ENCODE measurements at regions not wholly inside any gene's neighbourhood (a gene's known extent, or its start where the extent isn't known, plus 50 kb on each side); places are given as distances from the start of the nearest gene placed in this dataset.

DNA sequence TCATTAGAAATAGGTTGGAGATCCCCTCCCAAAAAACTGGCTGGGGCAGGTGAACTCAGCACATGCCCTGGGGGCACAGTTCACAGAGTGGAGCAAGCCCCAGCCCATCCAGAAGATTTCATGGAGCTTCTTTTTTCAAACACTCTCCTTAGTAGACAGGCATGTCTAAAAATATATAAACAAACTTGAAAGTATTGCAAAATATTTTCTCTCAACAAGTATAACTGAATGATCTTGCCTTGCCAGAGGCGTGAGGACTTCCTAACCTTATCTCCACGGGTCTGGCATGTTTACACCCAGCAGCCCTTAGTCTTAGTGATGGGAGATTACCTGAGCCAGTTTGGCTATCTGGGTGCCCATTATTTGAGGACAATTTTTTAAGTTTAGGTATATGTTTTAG lies 107.1 kb downstream of the QRSL1 start:
- Histone ChIP-seq H3K4me3 (ENCODE audit: low read length) (no peak overlapping the region), H3K4me1 (ENCODE audit: control insufficient read depth, insufficient read depth, low read length) (peaks cover 3% of the 10 kb centered on the region), H3K36me3 (ENCODE audit: control insufficient read depth, insufficient read depth, low read length, severe bottlenecking) (no peaks in the 10 kb centered on the region), H3K9me3 (ENCODE audit: control insufficient read depth, low read length) (peaks cover 14% of the 10 kb centered on the region), H3K9ac (ENCODE audit: low read length) (no peak overlapping the region), H3K27me3 (replicated peaks; ENCODE audit: control insufficient read depth, insufficient read depth, low read length) (peaks cover 32% of the 10 kb centered on the region)
- no peak for DNase-seq (ENCODE audit: low read depth)

- Histone ChIP-seq H3K4me3 (ENCODE audit: low read length) (no peak overlapping the region), H3K27me3 (replicated peaks; ENCODE audit: control insufficient read depth, insufficient read depth, low read length) (peaks cover 32% of the 10 kb centered on the region), H3K9me3 (ENCODE audit: control insufficient read depth, low read length) (peaks cover 14% of the 10 kb centered on the region), H3K9ac (ENCODE audit: low read length) (no peak overlapping the region), H3K36me3 (ENCODE audit: control insufficient read depth, insufficient read depth, low read length, severe bottlenecking) (no peaks in the 10 kb centered on the region), H3K4me1 (ENCODE audit: control insufficient read depth, insufficient read depth, low read length) (peaks cover 5% of the 10 kb centered on the region)
- no peak for DNase-seq (ENCODE audit: low read depth)
Observed at GRCh38 chr6:106735828-106736227, 106.5 kb downstream of the QRSL1 start.

- Histone ChIP-seq H3K4me3 (ENCODE audit: low read length) (no peak overlapping the region), H3K36me3 (ENCODE audit: control insufficient read depth, insufficient read depth, low read length, severe bottlenecking) (no peaks in the 10 kb centered on the region), H3K9me3 (ENCODE audit: control insufficient read depth, low read length) (peaks cover 14% of the 10 kb centered on the region), H3K4me1 (ENCODE audit: control insufficient read depth, insufficient read depth, low read length) (peaks cover 6% of the 10 kb centered on the region), H3K9ac (ENCODE audit: low read length) (no peak overlapping the region), H3K27me3 (replicated peaks; ENCODE audit: control insufficient read depth, insufficient read depth, low read length) (peaks cover 32% of the 10 kb centered on the region)
- DNase-seq (ENCODE audit: low read depth): no peak
Observed at GRCh38 chr6:106735136-106735633, 105.8 kb downstream of the QRSL1 start.

DNA sequence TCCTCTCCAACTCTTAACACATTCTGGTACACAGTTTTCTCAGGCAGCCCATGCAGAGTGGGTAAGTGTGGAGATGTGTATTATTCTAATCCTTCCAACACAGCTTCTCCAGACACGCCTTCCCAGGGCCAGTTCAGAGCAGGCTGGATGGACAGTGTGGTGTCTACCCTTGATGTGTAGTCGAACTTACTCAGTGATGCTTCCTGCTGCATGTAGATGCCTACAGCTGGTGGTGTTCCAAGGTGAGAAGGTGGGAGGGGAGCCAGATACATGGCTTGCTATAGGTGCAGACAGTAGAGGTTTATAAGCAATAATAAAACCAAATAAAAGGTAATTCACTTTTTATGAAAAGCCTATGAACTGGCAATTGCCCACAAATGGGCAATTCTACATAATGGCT lies 104.0 kb downstream of the QRSL1 start:
- DNase-seq (ENCODE audit: low read depth): no peak
- Histone ChIP-seq H3K4me3 (ENCODE audit: low read length) (no peak overlapping the region), H3K27me3 (replicated peaks; ENCODE audit: control insufficient read depth, insufficient read depth, low read length) (peaks cover 36% of the 10 kb centered on the region), H3K9ac (ENCODE audit: low read length) (no peak overlapping the region), H3K36me3 (ENCODE audit: control insufficient read depth, insufficient read depth, low read length, severe bottlenecking) (no peaks in the 10 kb centered on the region), H3K9me3 (ENCODE audit: control insufficient read depth, low read length) (peaks cover 12% of the 10 kb centered on the region), H3K4me1 (ENCODE audit: control insufficient read depth, insufficient read depth, low read length) (peaks cover 3% of the 10 kb centered on the region)

DNA sequence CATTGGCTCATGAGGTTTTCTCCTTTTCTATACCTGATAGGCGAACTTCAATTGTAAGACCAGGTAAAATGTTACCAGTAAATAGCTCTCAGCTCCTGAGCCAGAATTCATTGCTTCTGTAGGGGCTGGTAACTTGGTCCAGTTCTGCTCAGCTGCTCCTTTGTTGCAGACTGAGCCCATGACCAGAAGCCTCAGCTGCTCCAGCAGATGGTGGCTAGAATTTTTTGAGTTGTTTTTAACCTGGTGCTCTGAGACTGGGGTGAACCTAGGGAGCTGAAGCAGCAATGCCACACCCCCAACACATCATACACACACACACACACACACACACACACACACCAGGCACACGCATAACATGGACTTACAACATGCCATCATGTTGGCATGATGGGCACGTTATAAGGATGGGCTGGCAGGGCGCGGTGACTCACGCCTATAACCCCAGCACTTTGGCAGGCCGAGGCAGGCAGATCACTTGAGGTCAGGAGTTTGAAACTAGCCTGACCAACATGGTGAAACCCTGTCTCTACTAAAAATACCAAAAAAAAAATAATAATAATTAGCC lies 103.1 kb downstream of the QRSL1 start:
- H3K27me3 ChIP-seq (replicated peaks; ENCODE audit: control insufficient read depth, insufficient read depth, low read length): peaks cover 28% of the 10 kb centered on the region
- H3K4me1 ChIP-seq (ENCODE audit: control insufficient read depth, insufficient read depth, low read length): peaks cover 3% of the 10 kb centered on the region
- peaks cover 10% of the 10 kb centered on the region for H3K9me3 ChIP-seq (ENCODE audit: control insufficient read depth, low read length)
- H3K9ac ChIP-seq (ENCODE audit: low read length): no peak overlapping the region
- no peak overlapping the region for H3K4me3 ChIP-seq (ENCODE audit: low read length)
- no peak for DNase-seq (ENCODE audit: low read depth)
- H3K36me3 ChIP-seq (ENCODE audit: control insufficient read depth, insufficient read depth, low read length, severe bottlenecking): no peaks in the 10 kb centered on the region

DNA sequence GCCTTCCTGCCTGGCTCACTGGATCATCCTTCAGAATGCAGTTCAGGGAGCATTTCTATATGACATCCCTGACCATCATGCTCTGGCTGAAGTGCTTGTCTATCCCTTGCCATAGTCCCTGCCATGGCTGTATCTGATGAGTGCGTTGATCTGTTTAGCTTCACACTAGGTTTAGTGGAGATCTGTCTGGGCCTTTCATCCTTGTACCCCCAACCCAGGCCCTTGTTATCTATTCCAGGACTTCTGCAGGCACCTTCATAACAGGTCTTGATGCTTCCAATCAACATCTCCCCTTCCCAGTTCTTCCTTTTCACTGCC lies 102.4 kb downstream of the QRSL1 start:
- peaks cover 10% of the 10 kb centered on the region for H3K9me3 ChIP-seq (ENCODE audit: control insufficient read depth, low read length)
- H3K27me3 ChIP-seq (replicated peaks; ENCODE audit: control insufficient read depth, insufficient read depth, low read length): peaks cover 22% of the 10 kb centered on the region
- peaks cover 3% of the 10 kb centered on the region for H3K4me1 ChIP-seq (ENCODE audit: control insufficient read depth, insufficient read depth, low read length)
- H3K9ac ChIP-seq (ENCODE audit: low read length): no peak overlapping the region
- no peaks in the 10 kb centered on the region for H3K36me3 ChIP-seq (ENCODE audit: control insufficient read depth, insufficient read depth, low read length, severe bottlenecking)
- no peak for DNase-seq (ENCODE audit: low read depth)
- H3K4me3 ChIP-seq (ENCODE audit: low read length): no peak overlapping the region

DNA sequence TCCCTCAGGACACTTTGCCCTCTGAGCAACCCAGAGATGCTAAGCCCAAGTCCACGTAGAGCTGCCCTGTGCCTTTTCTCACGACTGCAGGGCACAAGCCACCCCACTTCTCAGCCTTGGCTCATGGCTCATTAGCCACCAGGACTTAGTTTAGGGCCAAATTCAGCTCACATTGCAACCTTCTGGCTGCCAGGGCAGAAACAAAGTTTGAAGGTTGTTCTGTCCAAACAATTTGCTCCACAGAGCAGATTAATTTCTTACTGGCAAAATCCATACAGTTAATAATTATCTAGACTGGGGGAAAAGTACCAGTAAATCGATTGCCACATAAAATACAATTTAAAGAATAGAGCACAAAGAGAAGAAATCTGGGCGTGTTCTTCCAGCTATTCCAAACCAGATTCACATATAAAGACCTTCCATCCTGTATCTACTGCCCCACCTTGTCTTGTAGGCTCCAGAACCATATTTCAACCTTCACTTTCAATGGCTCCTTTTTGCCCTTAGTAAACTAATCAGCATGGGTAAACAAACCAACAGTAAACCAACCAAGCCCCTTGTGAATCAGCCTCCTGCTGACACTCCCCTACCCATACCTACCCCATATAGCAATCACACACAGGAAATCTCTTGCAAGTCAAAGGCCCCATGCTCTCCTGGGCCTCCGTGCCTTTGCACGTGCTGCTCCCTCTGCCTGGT lies 101.9 kb downstream of the QRSL1 start:
- Histone ChIP-seq H3K4me1 (ENCODE audit: control insufficient read depth, insufficient read depth, low read length) (peaks cover 3% of the 10 kb centered on the region), H3K36me3 (ENCODE audit: control insufficient read depth, insufficient read depth, low read length, severe bottlenecking) (no peaks in the 10 kb centered on the region), H3K27me3 (replicated peaks; ENCODE audit: control insufficient read depth, insufficient read depth, low read length) (peaks cover 19% of the 10 kb centered on the region), H3K4me3 (ENCODE audit: low read length) (no peak overlapping the region), H3K9me3 (ENCODE audit: control insufficient read depth, low read length) (peaks cover 10% of the 10 kb centered on the region), H3K9ac (ENCODE audit: low read length) (no peak overlapping the region)
- DNase-seq (ENCODE audit: low read depth): no peak

- Histone ChIP-seq H3K36me3 (ENCODE audit: control insufficient read depth, insufficient read depth, low read length, severe bottlenecking) (no peaks in the 10 kb centered on the region), H3K4me3 (ENCODE audit: low read length) (no peak overlapping the region), H3K9ac (ENCODE audit: low read length) (no peak overlapping the region), H3K27me3 (replicated peaks; ENCODE audit: control insufficient read depth, insufficient read depth, low read length) (peaks cover 18% of the 10 kb centered on the region), H3K4me1 (ENCODE audit: control insufficient read depth, insufficient read depth, low read length) (peaks cover 3% of the 10 kb centered on the region), H3K9me3 (ENCODE audit: control insufficient read depth, low read length) (peaks cover 4% of the 10 kb centered on the region)
- DNase-seq (ENCODE audit: low read depth): no peak
Observed at GRCh38 chr6:106730718-106731117, 101.3 kb downstream of the QRSL1 start.

GRCh38 chr6:106730264-106730663 lies 100.9 kb downstream of the QRSL1 start:
- Histone ChIP-seq H3K27me3 (replicated peaks; ENCODE audit: control insufficient read depth, insufficient read depth, low read length) (peaks cover 16% of the 10 kb centered on the region), H3K4me1 (ENCODE audit: control insufficient read depth, insufficient read depth, low read length) (peaks cover 3% of the 10 kb centered on the region)

GRCh38 chr6:106729841-106730240 lies 100.5 kb downstream of the QRSL1 start:
- no peaks in the 10 kb centered on the region for H3K36me3 ChIP-seq (ENCODE audit: control insufficient read depth, insufficient read depth, low read length, severe bottlenecking)
- H3K4me3 ChIP-seq (ENCODE audit: low read length): no peak overlapping the region
- no peak overlapping the region for H3K9ac ChIP-seq (ENCODE audit: low read length)
- H3K4me1 ChIP-seq (ENCODE audit: control insufficient read depth, insufficient read depth, low read length): peaks cover 3% of the 10 kb centered on the region
- H3K27me3 ChIP-seq (replicated peaks; ENCODE audit: control insufficient read depth, insufficient read depth, low read length): peaks cover 16% of the 10 kb centered on the region
- no peak for DNase-seq (ENCODE audit: low read depth)
- no peaks in the 10 kb centered on the region for H3K9me3 ChIP-seq (ENCODE audit: control insufficient read depth, low read length)

More at GRCh38 chr6:106730264-106730663, 100.9 kb downstream of the QRSL1 start:
- H3K36me3 ChIP-seq (ENCODE audit: control insufficient read depth, insufficient read depth, low read length, severe bottlenecking): no peaks in the 10 kb centered on the region
- no peak overlapping the region for H3K4me3 ChIP-seq (ENCODE audit: low read length)
- DNase-seq (ENCODE audit: low read depth): no peak
- H3K9ac ChIP-seq (ENCODE audit: low read length): no peak overlapping the region
- peaks cover under 1% of the 10 kb centered on the region for H3K9me3 ChIP-seq (ENCODE audit: control insufficient read depth, low read length)

- Histone ChIP-seq H3K4me3 (ENCODE audit: low read length) (no peak overlapping the region), H3K9me3 (ENCODE audit: control insufficient read depth, low read length) (no peaks in the 10 kb centered on the region), H3K27me3 (replicated peaks; ENCODE audit: control insufficient read depth, insufficient read depth, low read length) (peaks cover 15% of the 10 kb centered on the region), H3K4me1 (ENCODE audit: control insufficient read depth, insufficient read depth, low read length) (peaks cover 3% of the 10 kb centered on the region), H3K9ac (ENCODE audit: low read length) (no peak overlapping the region), H3K36me3 (ENCODE audit: control insufficient read depth, insufficient read depth, low read length, severe bottlenecking) (no peaks in the 10 kb centered on the region)
- DNase-seq (ENCODE audit: low read depth): no peak
Observed at GRCh38 chr6:106728296-106728870, 99.0 kb downstream of the QRSL1 start.
